ENCODE measurements at regions not wholly inside any gene's neighbourhood (a gene's known extent, or its start where the extent isn't known, plus 50 kb on each side); places are given as distances from the start of the nearest gene placed in this dataset.
"Not testable (repeated sequence)": the region's sequence is repeated elsewhere in the genome, so short reads cannot be mapped to it uniquely, and the experiment has no call there.

GRCh38 chr15:62264196-62264595, 99.1 kb upstream of the C2CD4B start:
- FAIRE-seq (no peak), DNase-seq (ENCODE audit: insufficient read length, low spot score) (no peak)
- no peak for TF ChIP-seq POLR2AphosphoS5 (IDR thresholded peaks at IDR 0.05; ENCODE audit: low read depth, low read length)
- no peak for TF ChIP-seq POLR2A (IDR thresholded peaks at IDR 0.05; ENCODE audit: low read depth, low read length)
- TF ChIP-seq POU2F2 (IDR thresholded peaks at IDR 0.05; ENCODE audit: low read depth, low read length) = no peak
- no peak for TF ChIP-seq PAX5 (IDR thresholded peaks at IDR 0.05; ENCODE audit: insufficient read depth, low read length, severe bottlenecking)
- no peak for TF ChIP-seq SPI1 (IDR thresholded peaks at IDR 0.05; ENCODE audit: low read depth, low read length)
- no peak for TF ChIP-seq TAF1 (IDR thresholded peaks at IDR 0.05; ENCODE audit: low read depth, low read length)

- DNase-seq (ENCODE audit: insufficient read length, low spot score) = no peak
- TF ChIP-seq POLR2AphosphoS5 (IDR thresholded peaks at IDR 0.05; ENCODE audit: low read depth, low read length) = no peak
- TF ChIP-seq SPI1 (IDR thresholded peaks at IDR 0.05; ENCODE audit: low read depth, low read length) = no peak
- TF ChIP-seq POLR2A (IDR thresholded peaks at IDR 0.05; ENCODE audit: low read depth, low read length) = no peak
- TF ChIP-seq POU2F2 (IDR thresholded peaks at IDR 0.05; ENCODE audit: low read depth, low read length) = no peak
- no peak for TF ChIP-seq TAF1 (IDR thresholded peaks at IDR 0.05; ENCODE audit: low read depth, low read length)
- no peak for TF ChIP-seq PAX5 (IDR thresholded peaks at IDR 0.05; ENCODE audit: insufficient read depth, low read length, severe bottlenecking)
- no peak for FAIRE-seq
Observed at GRCh38 chr15:62269504-62269903, 104.4 kb upstream of the C2CD4B start.

GRCh38 chr15:62270216-62270921, 105.3 kb upstream of the C2CD4B start:
- TF ChIP-seq TAF1 (IDR thresholded peaks at IDR 0.05; ENCODE audit: low read depth, low read length) (no peak), POLR2AphosphoS5 (IDR thresholded peaks at IDR 0.05; ENCODE audit: low read depth, low read length) (no peak), POU2F2 (IDR thresholded peaks at IDR 0.05; ENCODE audit: low read depth, low read length) (no peak), PAX5 (IDR thresholded peaks at IDR 0.05; ENCODE audit: insufficient read depth, low read length, severe bottlenecking) (no peak), POLR2A (IDR thresholded peaks at IDR 0.05; ENCODE audit: low read depth, low read length) (no peak), SPI1 (IDR thresholded peaks at IDR 0.05; ENCODE audit: low read depth, low read length) (no peak)

GRCh38 chr15:62272290-62272689, 107.2 kb upstream of the C2CD4B start:
- no peak for TF ChIP-seq TAF1 (IDR thresholded peaks at IDR 0.05; ENCODE audit: low read depth, low read length)
- no peak for TF ChIP-seq POLR2A (IDR thresholded peaks at IDR 0.05; ENCODE audit: low read depth, low read length)
- TF ChIP-seq SPI1 (IDR thresholded peaks at IDR 0.05; ENCODE audit: low read depth, low read length) = no peak
- no peak for TF ChIP-seq POLR2AphosphoS5 (IDR thresholded peaks at IDR 0.05; ENCODE audit: low read depth, low read length)
- TF ChIP-seq PAX5 (IDR thresholded peaks at IDR 0.05; ENCODE audit: insufficient read depth, low read length, severe bottlenecking) = no peak
- no peak for TF ChIP-seq POU2F2 (IDR thresholded peaks at IDR 0.05; ENCODE audit: low read depth, low read length)
- no peak for DNase-seq (ENCODE audit: insufficient read length, low spot score)
- no peak for FAIRE-seq

More at GRCh38 chr15:62270216-62270921, 105.3 kb upstream of the C2CD4B start:
- no peak for FAIRE-seq
- DNase-seq (ENCODE audit: insufficient read length, low spot score) = no peak

- DNase-seq (ENCODE audit: insufficient read length, low spot score) (no peak), FAIRE-seq (no peak)
- TF ChIP-seq POU2F2 (IDR thresholded peaks at IDR 0.05; ENCODE audit: low read depth, low read length) (no peak), SPI1 (IDR thresholded peaks at IDR 0.05; ENCODE audit: low read depth, low read length) (no peak), POLR2AphosphoS5 (IDR thresholded peaks at IDR 0.05; ENCODE audit: low read depth, low read length) (no peak), POLR2A (IDR thresholded peaks at IDR 0.05; ENCODE audit: low read depth, low read length) (no peak), TAF1 (IDR thresholded peaks at IDR 0.05; ENCODE audit: low read depth, low read length) (no peak), PAX5 (IDR thresholded peaks at IDR 0.05; ENCODE audit: insufficient read depth, low read length, severe bottlenecking) (no peak)
Observed at GRCh38 chr15:62275831-62276230, 110.7 kb upstream of the C2CD4B start.

- TF ChIP-seq POLR2AphosphoS5 (IDR thresholded peaks at IDR 0.05; ENCODE audit: low read depth, low read length) (no peak), PAX5 (IDR thresholded peaks at IDR 0.05; ENCODE audit: insufficient read depth, low read length, severe bottlenecking) (no peak), TAF1 (IDR thresholded peaks at IDR 0.05; ENCODE audit: low read depth, low read length) (no peak), SPI1 (IDR thresholded peaks at IDR 0.05; ENCODE audit: low read depth, low read length) (no peak), POU2F2 (IDR thresholded peaks at IDR 0.05; ENCODE audit: low read depth, low read length) (no peak), POLR2A (IDR thresholded peaks at IDR 0.05; ENCODE audit: low read depth, low read length) (no peak)
- DNase-seq (ENCODE audit: insufficient read length, low spot score) (no peak), FAIRE-seq (no peak)
Observed at GRCh38 chr15:62277816-62278394, 112.8 kb upstream of the C2CD4B start.

- no peak for DNase-seq (ENCODE audit: insufficient read length, low spot score)
- no peak for TF ChIP-seq POLR2A (IDR thresholded peaks at IDR 0.05; ENCODE audit: low read depth, low read length)
- TF ChIP-seq SPI1 (IDR thresholded peaks at IDR 0.05; ENCODE audit: low read depth, low read length) = no peak
- TF ChIP-seq POU2F2 (IDR thresholded peaks at IDR 0.05; ENCODE audit: low read depth, low read length) = no peak
- TF ChIP-seq PAX5 (IDR thresholded peaks at IDR 0.05; ENCODE audit: insufficient read depth, low read length, severe bottlenecking) = no peak
- no peak for TF ChIP-seq POLR2AphosphoS5 (IDR thresholded peaks at IDR 0.05; ENCODE audit: low read depth, low read length)
- no peak for TF ChIP-seq TAF1 (IDR thresholded peaks at IDR 0.05; ENCODE audit: low read depth, low read length)
- no peak for FAIRE-seq
Observed at GRCh38 chr15:62278534-62278933, 113.4 kb upstream of the C2CD4B start.

- TF ChIP-seq PAX5 (IDR thresholded peaks at IDR 0.05; ENCODE audit: insufficient read depth, low read length, severe bottlenecking) (no peak), SPI1 (IDR thresholded peaks at IDR 0.05; ENCODE audit: low read depth, low read length) (no peak), POLR2AphosphoS5 (IDR thresholded peaks at IDR 0.05; ENCODE audit: low read depth, low read length) (no peak), TAF1 (IDR thresholded peaks at IDR 0.05; ENCODE audit: low read depth, low read length) (no peak), POU2F2 (IDR thresholded peaks at IDR 0.05; ENCODE audit: low read depth, low read length) (no peak), POLR2A (IDR thresholded peaks at IDR 0.05; ENCODE audit: low read depth, low read length) (no peak)
- DNase-seq (ENCODE audit: insufficient read length, low spot score) (no peak), FAIRE-seq (no peak)
Observed at GRCh38 chr15:62279041-62279440, 114.0 kb upstream of the C2CD4B start.

GRCh38 chr15:62280625-62281024, 115.5 kb upstream of the C2CD4B start:
- DNase-seq (ENCODE audit: insufficient read length, low spot score) (no peak), FAIRE-seq (no peak)
- no peak for TF ChIP-seq POLR2A (IDR thresholded peaks at IDR 0.05; ENCODE audit: low read depth, low read length)
- no peak for TF ChIP-seq TAF1 (IDR thresholded peaks at IDR 0.05; ENCODE audit: low read depth, low read length)
- TF ChIP-seq PAX5 (IDR thresholded peaks at IDR 0.05; ENCODE audit: insufficient read depth, low read length, severe bottlenecking) = no peak
- TF ChIP-seq POU2F2 (IDR thresholded peaks at IDR 0.05; ENCODE audit: low read depth, low read length) = no peak
- TF ChIP-seq POLR2AphosphoS5 (IDR thresholded peaks at IDR 0.05; ENCODE audit: low read depth, low read length) = no peak
- no peak for TF ChIP-seq SPI1 (IDR thresholded peaks at IDR 0.05; ENCODE audit: low read depth, low read length)

- FAIRE-seq = not testable (repeated sequence)
Observed at GRCh38 chr15:62281801-62282200, 116.7 kb upstream of the C2CD4B start.

More at GRCh38 chr15:62281801-62282200, 116.7 kb upstream of the C2CD4B start:
- DNase-seq (ENCODE audit: insufficient read length, low spot score) = not testable (repeated sequence)
